ENCODE measurements at regions not wholly inside any gene's neighbourhood (a gene's known extent, or its start where the extent isn't known, plus 50 kb on each side); places are given as distances from the start of the nearest gene placed in this dataset.

GRCh38 chr7:25569765-25570164 is 341.5 kb upstream of the NPVF start:
- TF ChIP-seq CBX3 (IDR thresholded peaks at IDR 0.05; ENCODE audit: low read depth) (no peak), EZH2 (IDR thresholded peaks at IDR 0.05) (no peak), CTCF (IDR thresholded peaks at IDR 0.05 in 2 of 3, conservative IDR thresholded peaks at IDR 0.05 in 1 of 3; ENCODE audit: borderline replicate concordance in 1 of 3, insufficient read depth in 1 of 3, low read depth in 2 of 3, low read length in 2 of 3) (no peak), TCF7L2 (IDR thresholded peaks at IDR 0.05; ENCODE audit: borderline replicate concordance, extremely low read depth, insufficient read depth, insufficient read length) (no peak), FOSL1 (IDR thresholded peaks at IDR 0.05; ENCODE audit: low read depth) (no peak), EZH2phosphoT487 (IDR thresholded peaks at IDR 0.05; ENCODE audit: borderline replicate concordance) (no peak), ATF3 (IDR thresholded peaks at IDR 0.05) (no peak), POLR2A (IDR thresholded peaks at IDR 0.05; ENCODE audit: borderline replicate concordance, extremely low read depth, insufficient read depth, insufficient read length) (no peak), YY1 (IDR thresholded peaks at IDR 0.05; ENCODE audit: extremely low read depth, insufficient replicate concordance, low read depth, low read length) (no peak), SP1 (IDR thresholded peaks at IDR 0.05; ENCODE audit: low read depth) (no peak)

Measured in HCT116 (cell line).